GM21528 (cell line): ENCODE measurements at regions not wholly inside any gene's neighbourhood (a gene's known extent, or its start where the extent isn't known, plus 50 kb on each side); places are given as distances from the start of the nearest gene placed in this dataset.
"Not testable (repeated sequence)": the region's sequence is repeated elsewhere in the genome, so short reads cannot be mapped to it uniquely, and the experiment has no call there.

Experiments used
- ATAC-seq: cut with Tn5 transposase; IDR thresholded peaks from one replicate; pipeline ENCODE4 v1.9.1; 2021; ENCODE audit warnings: mild to moderate bottlenecking, moderate library complexity; ENCODE audit not compliant: unreplicated experiment, low FRiP score

DNA sequence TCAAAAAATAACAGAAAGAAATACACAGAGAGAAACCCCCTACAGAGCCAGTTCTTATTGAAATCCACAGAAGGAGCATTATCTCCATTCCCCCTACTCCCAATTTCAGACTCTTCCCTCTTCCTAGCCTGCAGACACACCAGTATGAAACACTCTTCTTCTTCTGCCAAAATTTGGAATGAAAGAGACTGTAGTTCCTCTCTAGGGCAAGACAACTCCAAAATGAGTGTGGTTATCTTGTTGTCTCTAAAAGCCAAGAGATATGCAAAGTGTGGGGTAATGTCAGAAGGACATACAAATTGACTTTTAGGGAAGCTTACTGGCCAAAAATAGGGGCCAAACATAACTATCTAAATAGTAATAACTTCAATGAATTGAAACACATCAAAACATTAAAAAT lies 337.1 kb upstream of the SETBP1 start:
- no peak for ATAC-seq

DNA sequence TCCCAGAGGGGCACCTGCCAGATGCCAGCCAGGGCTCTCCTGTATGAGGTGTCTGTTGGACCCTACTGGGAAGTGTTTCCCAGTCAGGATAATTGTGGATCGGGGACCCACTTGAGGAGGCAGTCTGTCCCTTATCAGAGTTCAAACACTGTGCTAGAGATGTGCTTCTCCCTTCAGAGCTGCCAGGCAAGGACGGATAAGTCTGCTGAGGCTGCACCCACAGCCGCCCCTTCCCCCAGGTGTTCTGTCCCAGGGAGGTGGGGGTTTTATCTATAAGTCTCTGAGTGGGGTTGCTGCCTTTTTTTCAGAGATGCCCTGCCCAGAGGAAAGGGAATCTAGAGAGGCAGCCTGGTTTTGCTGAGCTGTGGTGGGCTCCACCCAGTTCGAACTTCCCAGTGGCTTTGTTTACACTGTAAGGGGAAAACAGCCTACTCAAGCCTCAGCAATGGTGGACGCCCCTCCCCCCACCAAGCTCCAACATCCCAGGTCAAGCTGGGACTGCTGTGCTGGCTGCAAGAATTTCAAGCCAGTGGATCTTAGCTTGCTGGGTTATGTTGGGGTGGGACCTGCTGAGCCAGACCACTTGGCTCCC lies 324.0 kb upstream of the SETBP1 start:
- no peak for ATAC-seq

DNA sequence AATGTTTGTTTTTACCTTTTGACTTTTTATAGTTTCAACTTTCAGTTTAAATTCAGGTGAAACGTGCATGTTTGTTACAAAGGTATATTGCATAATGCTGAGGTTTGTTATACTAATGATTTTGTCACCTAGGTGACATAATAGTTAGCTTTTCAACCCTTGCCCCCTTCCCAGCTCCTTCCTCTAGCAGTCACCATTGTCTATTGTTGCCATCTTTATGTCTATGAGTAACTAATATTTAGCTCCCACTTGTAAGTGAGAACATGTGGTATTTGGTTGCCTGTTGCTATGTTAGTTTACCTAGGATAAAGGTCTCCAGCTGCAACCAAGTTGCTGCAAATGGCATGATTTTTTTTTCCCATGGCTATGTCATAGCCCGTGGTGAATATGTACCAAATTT lies 322.3 kb upstream of the SETBP1 start:
- ATAC-seq: no peak

DNA sequence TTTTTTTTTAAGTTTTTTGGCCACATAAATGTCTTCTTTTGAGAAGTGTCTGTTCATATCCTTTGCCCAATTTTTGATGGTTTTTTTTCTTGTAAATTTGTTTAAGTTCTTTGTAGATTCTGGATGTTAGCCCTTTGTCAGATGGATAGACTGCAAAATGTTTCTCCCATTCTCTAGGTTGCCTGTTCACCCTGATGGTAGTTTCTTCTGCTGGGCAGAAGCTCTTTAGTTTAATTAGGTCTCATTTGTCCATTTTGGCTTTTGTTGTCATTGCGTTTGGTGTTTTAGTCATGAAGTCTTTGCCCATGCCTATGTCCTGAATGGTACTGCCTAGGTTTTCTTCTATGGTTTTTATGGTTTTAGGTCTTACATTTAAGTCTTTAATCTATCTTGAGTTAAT lies 320.9 kb upstream of the SETBP1 start:
- ATAC-seq: not testable (repeated sequence)

DNA sequence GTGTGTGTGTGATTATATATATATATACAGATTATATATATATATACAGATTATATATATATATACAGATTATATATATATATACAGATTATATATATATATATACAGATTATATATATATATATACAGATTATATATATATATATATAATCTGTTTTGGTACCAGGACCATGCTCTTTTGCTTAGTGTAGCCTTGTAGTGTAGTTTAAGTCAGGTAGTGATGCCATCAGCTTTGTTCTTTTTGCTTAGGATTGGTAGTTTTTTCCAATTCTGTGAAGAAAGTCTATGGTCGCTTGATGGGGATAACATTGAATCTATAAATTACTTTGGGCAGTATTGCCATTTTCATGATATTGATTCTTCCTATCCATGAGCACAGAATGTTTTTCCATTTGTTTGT lies 318.5 kb upstream of the SETBP1 start:
- not testable (repeated sequence) for ATAC-seq

DNA sequence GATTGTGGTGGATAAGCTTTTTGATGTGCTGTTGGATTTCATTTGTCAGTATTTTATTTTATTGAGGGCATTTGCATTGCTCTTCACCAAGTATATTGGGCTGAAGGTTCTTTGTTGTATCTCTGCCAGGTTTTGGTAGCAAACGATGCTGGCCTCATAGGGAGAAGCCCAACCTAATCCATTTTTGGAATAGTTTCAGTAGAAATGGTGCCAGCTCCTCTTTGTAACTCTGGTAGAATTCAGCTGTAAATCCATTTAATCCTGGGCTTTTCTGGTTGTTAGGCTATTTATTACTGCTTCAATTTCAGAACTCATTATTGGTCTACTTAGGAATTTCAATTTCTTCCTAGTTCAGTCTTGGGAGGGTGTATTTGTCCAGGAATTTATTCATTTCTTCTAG lies 309.8 kb upstream of the SETBP1 start:
- ATAC-seq: no peak

DNA sequence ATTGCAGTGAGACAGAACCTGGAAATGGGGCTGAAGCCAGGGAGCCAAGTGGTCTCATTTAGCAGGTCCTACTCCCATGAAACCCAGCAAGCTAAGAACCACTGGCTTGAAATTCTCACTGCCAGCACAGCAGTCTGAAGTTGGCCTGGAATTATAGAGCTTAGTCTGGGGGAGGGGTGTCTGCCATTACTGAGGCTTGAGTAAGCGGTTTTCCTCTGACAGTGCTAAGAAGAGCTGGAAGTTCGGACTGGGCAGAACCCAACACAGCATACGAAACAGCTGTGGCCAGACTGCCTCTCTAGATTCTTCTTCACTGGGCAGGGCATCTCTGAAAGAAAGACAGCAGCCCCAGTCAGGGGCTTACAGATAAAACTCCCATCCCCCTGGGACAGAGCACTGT lies 305.7 kb upstream of the SETBP1 start:
- no peak for ATAC-seq

DNA sequence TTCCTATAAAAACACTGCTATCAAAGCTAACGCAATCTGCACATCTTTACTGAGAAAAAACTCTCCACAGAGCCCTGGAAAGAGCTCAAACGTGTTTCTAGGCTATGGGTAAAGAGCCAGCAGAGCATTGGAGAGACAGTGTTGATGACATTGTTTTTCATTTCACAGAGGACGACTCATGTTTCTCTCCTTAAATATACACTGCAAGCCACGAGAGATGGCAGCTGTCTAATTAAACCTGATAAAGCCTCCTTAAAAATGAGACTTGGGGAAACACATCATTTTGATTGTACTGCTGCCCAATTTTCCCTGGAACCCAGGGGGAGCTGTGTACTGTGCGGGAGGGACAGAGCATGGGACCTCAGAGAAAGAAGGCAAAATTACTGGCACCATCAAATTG lies 294.3 kb upstream of the SETBP1 start:
- no peak for ATAC-seq

DNA sequence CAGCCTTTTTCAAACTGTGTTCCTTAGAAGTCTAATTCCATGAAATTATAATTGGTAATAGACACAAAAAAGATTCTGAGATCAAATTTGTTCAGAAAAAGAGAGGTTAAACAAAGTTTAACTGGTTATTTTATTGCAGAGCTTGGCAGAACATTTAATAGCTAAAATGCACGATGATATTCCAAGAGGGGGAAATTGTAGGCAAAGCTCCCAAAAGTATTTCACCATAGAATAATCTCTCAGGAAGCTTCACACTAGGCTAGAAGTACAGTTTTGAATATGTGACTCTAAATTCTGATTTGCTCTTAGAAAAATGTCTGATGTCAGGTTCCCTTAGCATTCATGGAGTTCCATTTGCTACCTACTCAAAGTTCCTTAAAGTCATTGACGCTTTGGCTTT lies 292.4 kb upstream of the SETBP1 start:
- ATAC-seq: no peak

DNA sequence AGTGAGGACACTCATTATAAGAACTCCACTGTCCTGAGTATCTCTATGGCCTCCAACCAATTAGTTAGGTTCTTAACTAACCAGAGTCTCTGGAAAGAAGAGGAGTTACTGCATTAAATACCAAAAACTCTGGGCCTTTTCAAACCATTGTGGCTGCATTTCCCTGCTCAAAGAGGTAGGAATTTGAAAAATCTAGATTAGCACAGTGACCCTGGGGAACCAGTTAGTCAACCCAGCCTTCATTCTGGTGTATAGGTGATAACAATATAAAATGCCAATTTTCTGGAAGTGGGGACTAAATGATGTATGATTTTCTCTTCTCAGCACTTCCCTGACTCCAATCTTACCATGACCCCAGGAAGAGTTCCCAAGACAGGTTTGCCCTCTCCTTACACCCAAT lies 287.8 kb upstream of the SETBP1 start:
- ATAC-seq: no peak

DNA sequence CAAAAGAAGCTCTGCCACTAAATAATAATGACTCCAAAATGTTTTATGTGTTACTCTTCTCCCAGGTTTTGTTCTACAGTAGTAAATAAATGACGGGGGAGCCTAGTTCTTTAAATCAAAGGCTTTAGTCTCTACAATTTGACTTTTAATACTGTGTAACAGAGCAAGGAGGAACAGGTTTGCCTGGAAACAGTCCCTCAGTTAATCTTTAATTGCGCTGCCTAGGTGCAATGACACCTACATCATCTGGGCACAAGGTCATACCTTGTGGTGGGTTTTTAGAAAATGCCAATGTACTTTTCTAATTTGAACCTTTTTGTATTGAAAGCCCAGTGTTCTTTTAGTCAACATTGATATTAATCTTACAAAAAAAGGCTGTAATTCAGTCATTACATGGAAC lies 287.3 kb upstream of the SETBP1 start:
- ATAC-seq: no peak

DNA sequence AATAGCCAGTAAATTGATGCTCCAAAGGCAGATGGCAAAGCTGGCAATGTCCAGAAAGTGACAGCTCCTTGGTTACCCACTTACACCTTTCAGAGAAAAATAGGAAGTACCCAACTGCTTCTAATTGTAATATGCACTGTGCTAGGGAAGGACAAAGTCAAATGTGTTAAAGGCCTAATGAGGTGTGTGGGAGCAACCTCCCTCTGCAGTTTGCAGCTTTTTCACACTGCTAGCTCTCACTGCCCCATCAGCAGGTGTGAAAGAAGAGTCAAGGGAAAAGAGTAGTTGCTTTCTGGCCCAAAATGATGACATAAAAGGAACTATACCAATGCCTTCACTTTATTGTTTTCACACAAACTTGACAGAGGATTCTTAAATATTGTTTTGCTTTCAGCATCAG lies 284.1 kb upstream of the SETBP1 start:
- no peak for ATAC-seq

DNA sequence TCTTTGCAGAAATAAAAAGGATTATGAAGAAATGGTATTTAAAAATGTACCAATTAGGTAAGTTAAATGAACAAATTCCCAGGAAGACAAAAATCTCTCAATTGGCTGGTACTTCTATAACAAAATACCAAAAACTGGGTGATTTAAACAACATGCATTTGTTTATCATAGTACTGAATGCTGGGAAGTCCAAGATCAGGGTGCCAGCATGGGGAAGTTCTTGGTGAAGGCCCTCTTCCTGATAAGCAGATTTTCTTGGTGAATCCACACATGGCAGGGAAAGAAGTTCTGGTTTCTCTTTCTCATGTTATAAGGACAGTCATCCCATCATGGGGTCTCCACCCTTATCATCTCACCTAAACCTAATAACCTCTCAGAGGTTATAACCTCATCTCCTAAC lies 271.6 kb upstream of the SETBP1 start:
- ATAC-seq: no peak

DNA sequence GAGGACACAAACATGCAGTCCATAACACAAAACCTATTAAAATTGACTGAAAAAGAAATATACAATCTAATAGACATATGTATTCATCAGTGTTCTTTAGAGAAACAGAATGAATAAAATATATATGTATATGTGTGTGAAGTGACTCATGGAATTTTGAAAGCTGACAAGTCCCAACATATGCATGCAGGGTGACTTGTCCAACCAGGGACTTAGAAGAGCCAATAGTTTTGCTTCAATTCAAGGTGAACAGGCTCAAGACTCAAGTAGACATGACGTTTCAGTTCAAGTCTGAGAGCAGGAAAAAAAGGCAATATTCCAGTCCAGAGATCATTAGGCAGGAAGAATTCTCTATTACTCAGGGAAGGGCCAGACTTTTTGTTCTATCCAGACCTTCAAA lies 271.2 kb upstream of the SETBP1 start:
- no peak for ATAC-seq

DNA sequence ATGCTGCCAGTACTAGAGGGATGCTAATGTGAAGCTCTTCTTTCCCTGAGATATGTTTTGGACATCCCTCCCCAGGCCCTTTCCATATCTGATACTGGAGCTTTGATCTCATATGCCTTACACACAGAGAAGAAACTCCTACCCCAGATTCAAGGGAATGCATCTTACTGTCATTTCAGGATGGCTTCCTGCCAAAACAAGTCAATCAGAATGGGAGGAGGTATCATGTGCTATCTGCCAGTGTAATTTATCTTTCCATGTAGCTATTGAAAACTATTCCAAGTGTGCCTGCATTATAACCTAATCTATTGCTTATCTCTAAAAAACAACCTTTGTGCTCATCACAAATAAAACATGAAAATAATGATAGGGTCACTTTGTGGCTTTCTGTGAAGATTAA lies 269.9 kb upstream of the SETBP1 start:
- no peak for ATAC-seq

DNA sequence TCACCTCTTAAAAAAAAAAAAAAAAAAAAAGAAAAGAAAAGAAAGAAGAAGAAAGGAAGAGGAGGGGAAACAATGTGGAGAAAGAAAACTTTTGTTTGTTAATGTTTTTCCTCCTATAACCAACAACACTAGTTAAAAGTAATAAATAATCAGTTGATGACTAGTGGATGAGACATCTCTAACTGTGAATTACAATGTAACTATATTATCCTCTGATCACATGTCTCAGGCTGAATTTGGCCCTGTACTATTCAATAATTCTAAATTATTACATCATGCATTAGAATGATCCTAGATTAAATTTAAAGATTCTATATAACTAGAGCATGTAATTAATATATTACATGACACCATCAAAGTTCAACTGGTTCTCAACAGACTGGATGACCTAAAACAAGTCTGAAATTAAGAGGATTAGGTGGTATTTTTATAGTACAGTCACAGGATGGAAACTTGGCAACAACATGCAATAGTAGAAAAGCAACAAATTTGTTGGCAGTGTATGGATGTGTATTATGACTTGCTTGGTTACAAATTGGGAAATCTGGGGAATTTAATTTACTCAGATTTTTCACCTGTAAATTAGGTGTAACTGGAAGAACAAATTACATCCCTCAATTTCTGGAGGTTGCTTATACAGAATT lies 269.3 kb upstream of the SETBP1 start:
- no peak for ATAC-seq

DNA sequence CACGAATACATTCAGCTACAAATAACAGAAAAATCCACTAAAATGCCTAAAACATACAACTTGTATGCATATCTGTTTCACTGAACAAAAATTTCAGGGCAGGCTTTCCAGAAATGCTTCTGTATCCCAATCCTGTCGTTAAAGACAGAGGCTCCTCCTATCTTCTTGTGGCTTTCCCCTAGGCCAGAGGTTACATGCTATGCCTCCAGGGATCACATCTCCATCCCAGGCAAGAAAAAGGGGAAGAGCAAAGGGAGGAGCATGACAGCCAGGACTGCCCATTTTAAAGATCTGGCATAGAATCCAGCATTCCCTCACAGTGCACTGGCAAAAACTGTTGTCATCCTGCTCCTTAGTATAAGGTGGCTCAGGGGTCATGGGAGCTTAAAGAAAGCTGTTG lies 268.7 kb upstream of the SETBP1 start:
- ATAC-seq: no peak

DNA sequence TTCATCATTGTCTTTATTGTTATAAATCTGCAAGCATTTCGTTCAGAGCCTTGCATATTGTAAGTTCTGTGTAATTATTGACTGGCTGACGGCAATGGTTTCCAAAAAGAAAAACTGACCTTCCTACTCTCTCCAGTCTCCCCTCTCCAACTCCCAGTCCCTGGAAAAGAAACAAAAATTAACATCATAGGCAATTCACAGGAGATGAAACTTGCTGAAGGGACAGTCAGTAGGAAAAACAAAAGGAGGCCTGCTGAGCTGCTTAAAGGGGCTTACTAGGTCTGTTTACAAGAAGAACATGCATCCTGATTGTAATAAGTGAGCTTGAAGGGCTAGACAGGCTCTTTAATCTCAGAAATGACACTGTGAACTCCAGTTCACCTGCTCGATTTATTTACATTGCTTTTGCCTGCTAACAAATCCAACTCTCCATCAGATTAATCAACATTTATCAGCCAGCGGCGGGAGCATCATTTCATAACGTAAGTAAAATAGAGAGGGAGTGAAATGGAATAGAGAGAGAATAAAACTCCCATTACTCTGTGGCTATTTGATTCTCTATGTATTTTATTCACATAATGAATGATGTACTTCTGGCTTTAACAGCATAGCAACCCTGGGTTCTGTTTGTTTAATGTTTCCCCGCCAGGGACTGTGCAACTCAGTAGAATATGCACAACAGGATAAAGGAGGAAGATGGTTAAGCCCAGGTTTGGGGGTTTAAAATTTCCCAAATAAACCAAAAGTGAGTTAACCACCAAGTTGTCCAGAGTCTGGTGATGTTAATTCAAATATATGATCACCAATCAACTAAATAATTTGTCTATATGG lies 256.7 kb upstream of the SETBP1 start:
- no peak for ATAC-seq

DNA sequence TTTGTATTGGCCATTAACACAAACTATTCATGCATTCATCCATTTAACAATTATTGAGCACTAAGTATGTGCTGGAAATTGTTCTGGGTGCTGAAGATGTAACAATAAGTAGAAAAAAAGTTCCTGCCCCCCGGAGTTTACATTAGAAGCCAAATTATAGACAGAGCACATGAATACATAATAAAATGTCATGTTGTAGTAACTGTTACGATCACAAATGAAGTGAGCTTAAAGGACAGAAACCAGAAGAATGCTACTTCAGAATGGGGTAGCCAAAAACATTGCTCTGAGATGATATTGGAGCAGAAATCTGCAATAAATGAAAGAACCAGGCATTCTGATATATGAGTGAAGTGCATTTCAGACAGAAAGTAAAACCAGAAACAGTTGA lies 256.0 kb upstream of the SETBP1 start:
- no peak for ATAC-seq

DNA sequence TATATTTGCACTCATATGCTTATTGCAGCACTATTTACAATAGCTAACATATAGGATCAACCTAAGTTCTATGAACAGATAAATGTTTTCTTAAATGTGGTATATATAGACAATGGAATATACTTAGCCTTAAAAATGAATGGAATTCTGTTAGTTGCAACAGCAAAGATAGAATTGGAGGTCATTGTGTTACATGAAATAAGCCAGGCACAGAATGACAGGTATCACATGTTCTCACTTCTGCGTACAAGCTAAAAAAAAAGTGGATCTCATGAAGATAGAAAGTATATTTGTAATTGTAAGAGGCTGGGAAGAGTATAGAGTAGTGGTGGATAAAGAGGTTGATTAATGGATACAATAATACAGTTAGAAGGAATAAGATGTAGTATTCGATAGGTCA lies 255.5 kb upstream of the SETBP1 start:
- no peak for ATAC-seq

DNA sequence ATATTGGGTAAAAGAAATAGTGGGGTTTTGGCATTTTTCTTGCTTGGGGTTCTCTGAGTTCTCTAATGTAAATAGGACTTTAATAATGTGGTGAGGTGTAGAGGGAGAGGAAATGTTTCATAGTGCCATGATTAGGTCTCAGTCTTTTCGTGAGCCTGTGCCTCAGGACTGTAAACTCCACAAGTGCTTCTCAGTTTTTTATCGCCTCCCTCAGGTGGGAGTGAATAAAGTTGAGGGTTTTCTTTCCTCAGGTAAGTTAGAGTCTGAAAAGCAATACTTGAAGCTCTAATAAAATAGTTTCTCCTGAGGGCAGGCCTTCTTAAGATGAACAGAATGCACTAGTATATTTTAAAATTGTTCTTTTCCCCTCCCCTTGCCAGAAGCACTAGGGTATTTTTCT lies 243.1 kb upstream of the SETBP1 start:
- ATAC-seq: no peak

DNA sequence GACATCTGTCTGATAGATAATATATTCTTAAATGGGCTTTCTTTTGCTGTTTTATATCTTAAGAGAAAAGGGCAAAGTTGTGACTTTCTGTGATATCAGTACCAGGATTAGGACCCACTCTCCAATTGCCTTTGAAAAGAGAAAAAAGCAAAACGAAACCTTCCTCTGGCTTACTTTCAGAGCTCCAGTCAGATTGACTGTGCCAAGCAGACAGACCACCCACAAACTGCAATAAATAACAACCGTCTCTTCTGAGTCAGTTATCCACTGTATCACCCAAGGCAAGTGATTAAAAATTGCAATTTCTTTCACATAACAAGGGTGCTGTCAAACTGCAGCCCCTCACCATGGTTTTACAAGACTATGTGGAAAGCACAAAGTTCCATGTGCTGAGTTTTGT lies 230.5 kb upstream of the SETBP1 start:
- ATAC-seq: no peak
